ENCODE measurements at regions not wholly inside any gene's neighbourhood (a gene's known extent, or its start where the extent isn't known, plus 50 kb on each side); places are given as distances from the start of the nearest gene placed in this dataset.

GRCh38 chrX:34576864-34577263, 80.2 kb downstream of the TMEM47 start:
- Mint-ChIP-seq H3K27ac (no peak overlapping the region), H3K27me3 (no peaks in the 10 kb centered on the region)
- CTCF ChIA-PET = no interaction called here

GRCh38 chrX:34565981-34566380, 91.1 kb downstream of the TMEM47 start:
- POLR2A ChIA-PET = no interaction called here
- CTCF ChIA-PET = interaction anchor here (0.6 kb wide), 1 partner anchor 375 kb away, joined by 3 read pairs; no protein-coding TSS in a partner anchor
- Mint-ChIP-seq H3K9me3 (peaks cover 3% of the 10 kb centered on the region), H3K4me1 (ENCODE audit: low read depth) (no peaks in the 10 kb centered on the region), H3K27me3 (no peaks in the 10 kb centered on the region), H3K36me3 (no peaks in the 10 kb centered on the region), H3K4me3 (no peak overlapping the region), H3K27ac (no peak overlapping the region)
- DNase-seq = no peak
- intact Hi-C loops (cut with micrococcal nuclease) = no loop called here

More at GRCh38 chrX:34576864-34577263, 80.2 kb downstream of the TMEM47 start:
- Mint-ChIP-seq H3K9me3 (peaks cover 4% of the 10 kb centered on the region), H3K4me1 (ENCODE audit: low read depth) (no peaks in the 10 kb centered on the region), H3K36me3 (no peaks in the 10 kb centered on the region), H3K4me3 (no peak overlapping the region)
- intact Hi-C loops (cut with micrococcal nuclease) = no loop called here
- POLR2A ChIA-PET = no interaction called here
- DNase-seq = no peak

- no peaks in the 10 kb centered on the region for H3K36me3 Mint-ChIP-seq
- DNase-seq = no peak
- no peaks in the 10 kb centered on the region for H3K27me3 Mint-ChIP-seq
- CTCF ChIA-PET = no interaction called here
- intact Hi-C loops (cut with micrococcal nuclease) = no loop called here
- no peak overlapping the region for H3K27ac Mint-ChIP-seq
- POLR2A ChIA-PET = no interaction called here
- no peaks in the 10 kb centered on the region for H3K4me1 Mint-ChIP-seq (ENCODE audit: low read depth)
- no peak overlapping the region for H3K4me3 Mint-ChIP-seq
- no peaks in the 10 kb centered on the region for H3K9me3 Mint-ChIP-seq
Measured at GRCh38 chrX:34563804-34564203, 93.3 kb downstream of the TMEM47 start.

GRCh38 chrX:34563061-34563460, 94.0 kb downstream of the TMEM47 start:
- intact Hi-C loops (cut with micrococcal nuclease) = no loop called here
- no peaks in the 10 kb centered on the region for H3K4me1 Mint-ChIP-seq (ENCODE audit: low read depth)
- no peak overlapping the region for H3K4me3 Mint-ChIP-seq
- no peak overlapping the region for H3K27ac Mint-ChIP-seq
- POLR2A ChIA-PET = no interaction called here
- H3K27me3 Mint-ChIP-seq = no peaks in the 10 kb centered on the region
- CTCF ChIA-PET = no interaction called here
- H3K36me3 Mint-ChIP-seq = no peaks in the 10 kb centered on the region
- no peaks in the 10 kb centered on the region for H3K9me3 Mint-ChIP-seq
- DNase-seq = no peak

- peaks cover 1% of the 10 kb centered on the region for H3K9me3 Mint-ChIP-seq
- intact Hi-C loops (cut with micrococcal nuclease) = no loop called here
- CTCF ChIA-PET = no interaction called here
- H3K27me3 Mint-ChIP-seq = no peaks in the 10 kb centered on the region
- no peak overlapping the region for H3K27ac Mint-ChIP-seq
- POLR2A ChIA-PET = no interaction called here
- no peak for DNase-seq
- no peaks in the 10 kb centered on the region for H3K36me3 Mint-ChIP-seq
- H3K4me3 Mint-ChIP-seq = no peak overlapping the region
- H3K4me1 Mint-ChIP-seq (ENCODE audit: low read depth) = no peaks in the 10 kb centered on the region
Measured at GRCh38 chrX:34562006-34562405, 95.1 kb downstream of the TMEM47 start.

GRCh38 chrX:34560180-34560579, 96.9 kb downstream of the TMEM47 start:
- intact Hi-C loops (cut with micrococcal nuclease) = no loop called here
- no peak for DNase-seq
- H3K4me1 Mint-ChIP-seq (ENCODE audit: low read depth) = no peaks in the 10 kb centered on the region
- no peak overlapping the region for H3K27ac Mint-ChIP-seq
- peaks cover 5% of the 10 kb centered on the region for H3K9me3 Mint-ChIP-seq
- H3K27me3 Mint-ChIP-seq = no peaks in the 10 kb centered on the region
- H3K4me3 Mint-ChIP-seq = no peak overlapping the region
- ChIA-PET POLR2A (no interaction called here), CTCF (no interaction called here)
- H3K36me3 Mint-ChIP-seq = no peaks in the 10 kb centered on the region

- intact Hi-C loops (cut with micrococcal nuclease) = no loop called here
- no peaks in the 10 kb centered on the region for H3K4me1 Mint-ChIP-seq (ENCODE audit: low read depth)
- POLR2A ChIA-PET = no interaction called here
- H3K36me3 Mint-ChIP-seq = no peaks in the 10 kb centered on the region
- H3K4me3 Mint-ChIP-seq = no peak overlapping the region
- H3K27me3 Mint-ChIP-seq = no peaks in the 10 kb centered on the region
- peaks cover 5% of the 10 kb centered on the region for H3K9me3 Mint-ChIP-seq
- DNase-seq = no peak
- no peak overlapping the region for H3K27ac Mint-ChIP-seq
- CTCF ChIA-PET = no interaction called here
Measured at GRCh38 chrX:34559325-34559724, 97.8 kb downstream of the TMEM47 start.

- Mint-ChIP-seq H3K4me3 (no peak overlapping the region), H3K4me1 (ENCODE audit: low read depth) (no peaks in the 10 kb centered on the region), H3K9me3 (peaks cover 5% of the 10 kb centered on the region), H3K27ac (no peak overlapping the region), H3K27me3 (no peaks in the 10 kb centered on the region), H3K36me3 (no peaks in the 10 kb centered on the region)
- CTCF ChIA-PET = no interaction called here
- POLR2A ChIA-PET = no interaction called here
- intact Hi-C loops (cut with micrococcal nuclease) = no loop called here
- no peak for DNase-seq
Measured at GRCh38 chrX:34557733-34558132, 99.4 kb downstream of the TMEM47 start.

GRCh38 chrX:34555481-34555880, 101.6 kb downstream of the TMEM47 start:
- no peak for DNase-seq
- Mint-ChIP-seq H3K36me3 (no peaks in the 10 kb centered on the region), H3K4me1 (ENCODE audit: low read depth) (no peaks in the 10 kb centered on the region), H3K9me3 (peaks cover 5% of the 10 kb centered on the region), H3K4me3 (no peak overlapping the region), H3K27me3 (no peaks in the 10 kb centered on the region), H3K27ac (no peak overlapping the region)
- intact Hi-C loops (cut with micrococcal nuclease) = no loop called here
- ChIA-PET POLR2A (no interaction called here), CTCF (no interaction called here)

- CTCF ChIA-PET = no interaction called here
- intact Hi-C loops (cut with micrococcal nuclease) = no loop called here
- Mint-ChIP-seq H3K9me3 (peaks cover 2% of the 10 kb centered on the region), H3K4me1 (ENCODE audit: low read depth) (no peaks in the 10 kb centered on the region), H3K27me3 (no peaks in the 10 kb centered on the region), H3K36me3 (no peaks in the 10 kb centered on the region), H3K27ac (no peak overlapping the region), H3K4me3 (no peak overlapping the region)
- no peak for DNase-seq
- POLR2A ChIA-PET = no interaction called here
Measured at GRCh38 chrX:34546366-34546765, 110.7 kb downstream of the TMEM47 start.

GRCh38 chrX:34528081-34528480, 129.0 kb downstream of the TMEM47 start:
- no peaks in the 10 kb centered on the region for H3K36me3 Mint-ChIP-seq
- H3K9me3 Mint-ChIP-seq = peaks cover 2% of the 10 kb centered on the region
- no peak for DNase-seq
- no peak overlapping the region for H3K4me3 Mint-ChIP-seq
- H3K4me1 Mint-ChIP-seq (ENCODE audit: low read depth) = no peaks in the 10 kb centered on the region
- no peak overlapping the region for H3K27ac Mint-ChIP-seq
- no peaks in the 10 kb centered on the region for H3K27me3 Mint-ChIP-seq
- CTCF ChIA-PET = no interaction called here
- POLR2A ChIA-PET = no interaction called here
- intact Hi-C loops (cut with micrococcal nuclease) = no loop called here

GRCh38 chrX:34521563-34521962, 135.5 kb downstream of the TMEM47 start:
- ChIA-PET CTCF (no interaction called here), POLR2A (interaction anchor here (0.6 kb wide), 1 partner anchor 512 kb away, joined by 3 read pairs; no protein-coding TSS in a partner anchor)
- no peaks in the 10 kb centered on the region for H3K9me3 Mint-ChIP-seq
- no peaks in the 10 kb centered on the region for H3K36me3 Mint-ChIP-seq
- H3K4me3 Mint-ChIP-seq = no peak overlapping the region
- no peaks in the 10 kb centered on the region for H3K4me1 Mint-ChIP-seq (ENCODE audit: low read depth)
- H3K27ac Mint-ChIP-seq = no peak overlapping the region
- H3K27me3 Mint-ChIP-seq = no peaks in the 10 kb centered on the region
- intact Hi-C loops (cut with micrococcal nuclease) = no loop called here
- no peak for DNase-seq

GRCh38 chrX:34509394-34509793, 147.7 kb downstream of the TMEM47 start:
- Mint-ChIP-seq H3K4me1 (ENCODE audit: low read depth) (no peaks in the 10 kb centered on the region), H3K4me3 (no peak overlapping the region), H3K27me3 (no peaks in the 10 kb centered on the region), H3K36me3 (no peaks in the 10 kb centered on the region), H3K9me3 (peaks cover 3% of the 10 kb centered on the region), H3K27ac (no peak overlapping the region)
- intact Hi-C loops (cut with micrococcal nuclease) = no loop called here
- POLR2A ChIA-PET = no interaction called here
- CTCF ChIA-PET = no interaction called here
- no peak for DNase-seq

- intact Hi-C loops (cut with micrococcal nuclease) = no loop called here
Measured at GRCh38 chrX:34503119-34503518, 154.0 kb downstream of the TMEM47 start.

More at GRCh38 chrX:34503119-34503518, 154.0 kb downstream of the TMEM47 start:
- peaks cover 3% of the 10 kb centered on the region for H3K9me3 Mint-ChIP-seq
- no peak overlapping the region for H3K4me3 Mint-ChIP-seq
- CTCF ChIA-PET = no interaction called here
- DNase-seq = no peak
- no peaks in the 10 kb centered on the region for H3K4me1 Mint-ChIP-seq (ENCODE audit: low read depth)
- POLR2A ChIA-PET = no interaction called here
- no peaks in the 10 kb centered on the region for H3K27me3 Mint-ChIP-seq
- no peak overlapping the region for H3K27ac Mint-ChIP-seq
- H3K36me3 Mint-ChIP-seq = no peaks in the 10 kb centered on the region

Data from activated CD4-positive, alpha-beta memory T cell treated with anti-CD3 and anti-CD28 coated beads for 36 hours (primary cell).